GM23248 (cell line): ENCODE measurements at regions not wholly inside any gene's neighbourhood (a gene's known extent, or its start where the extent isn't known, plus 50 kb on each side); places are given as distances from the start of the nearest gene placed in this dataset.

ENCODE experiments used
- DNase-seq: peaks from one replicate; pipeline ENCODE4 v3.0.0-alpha.2; 2015
- H2AFZ ChIP-seq: fragments of 200-600 bp; sonication (generic); 2 replicates; pipeline ENCODE4 v1.6.1; 2016; ENCODE audit warnings: antibody characterized with exemption
- H3F3A ChIP-seq: fragments of 200-600 bp; sonication (generic); 2 replicates; pipeline ENCODE4 v1.6.1; 2016; ENCODE audit warnings: mild to moderate bottlenecking, antibody characterized with exemption, mixed run types; ENCODE audit not compliant: insufficient read depth
- H3K27ac ChIP-seq: fragments of 200-600 bp; sonication (generic); 2 replicates; pipeline ENCODE4 v1.5.1; 2016; ENCODE audit warnings: mild to moderate bottlenecking
- H3K27me3 ChIP-seq: fragments of 200-600 bp; sonication (generic); replicated peaks from 2 replicates; pipeline ENCODE4 v1.6.1; 2016; ENCODE audit warnings: mild to moderate bottlenecking; ENCODE audit not compliant: insufficient read depth
- H3K36me3 ChIP-seq: fragments of 200-600 bp; sonication (generic); 2 replicates; pipeline ENCODE4 v1.6.1; 2016; ENCODE audit warnings: low read depth, mild to moderate bottlenecking
- H3K4me1 ChIP-seq: fragments of 200-600 bp; sonication (generic); 2 replicates; pipeline ENCODE4 v1.6.1; 2016; ENCODE audit warnings: mild to moderate bottlenecking; ENCODE audit not compliant: insufficient read depth
- H3K4me2 ChIP-seq: fragments of 200-600 bp; sonication (generic); one replicate; pipeline ENCODE4 v1.6.1; 2016; ENCODE audit warnings: mild to moderate bottlenecking; ENCODE audit not compliant: unreplicated experiment
- H3K4me3 ChIP-seq: fragments of 200-600 bp; sonication (generic); 2 replicates; pipeline ENCODE4 v1.5.1; 2016; ENCODE audit warnings: mild to moderate bottlenecking
- H3K79me2 ChIP-seq: fragments of 200-600 bp; sonication (generic); 2 replicates; pipeline ENCODE4 v1.6.1; 2016; ENCODE audit warnings: mild to moderate bottlenecking; ENCODE audit not compliant: insufficient read depth
- H3K9ac ChIP-seq: fragments of 200-600 bp; sonication (generic); 2 replicates; pipeline ENCODE4 v1.6.1; 2016; ENCODE audit warnings: mild to moderate bottlenecking
- H3K9me2 ChIP-seq: fragments of 200-600 bp; sonication (generic); 2 replicates; pipeline ENCODE4 v1.6.1; 2016; ENCODE audit warnings: mixed run types, mild to moderate bottlenecking, moderate library complexity; ENCODE audit not compliant: insufficient read depth
- H3K9me3 ChIP-seq: fragments of 200-600 bp; sonication (generic); one replicate; pipeline ENCODE4 v1.6.1; 2017; ENCODE audit warnings: low read depth
- H4K20me1 ChIP-seq: fragments of 200-600 bp; sonication (generic); 2 replicates; pipeline ENCODE4 v1.6.0; 2016; ENCODE audit not compliant: insufficient read depth
- EZH2 ChIP-seq: fragments of 200-600 bp; sonication (generic); IDR thresholded peaks from 2 replicates; pipeline ENCODE4 v1.6.1; 2018; ENCODE audit warnings: antibody characterized with exemption, mild to moderate bottlenecking; ENCODE audit not compliant: insufficient read depth, poor library complexity, severe bottlenecking
- EZH2phosphoT487 ChIP-seq: fragments of 200-600 bp; sonication (generic); IDR thresholded peaks from 2 replicates; pipeline ENCODE4 v1.6.1; 2018; ENCODE audit warnings: antibody characterized with exemption, moderate library complexity, mild to moderate bottlenecking, low read depth; ENCODE audit not compliant: insufficient read depth
- WGBS, 2 experiments: methylation state at CpG; one replicate each; pipeline ENCODE4 v1.1.6; 2015 to 2017; ENCODE audit warnings: low lambda C conversion rate in 2 of 2, low coverage in 1 of 2; ENCODE audit errors: missing lambda C conversion rate in 2 of 2; 5-methylcytosine and 5-hydroxymethylcytosine counted together
- in situ Hi-C: fragments of 300-500 bp; cut with MboI; formaldehyde crosslinking; loops from 2 replicates; pipeline ENCODE4 v1.15.0; 2020

DNA sequence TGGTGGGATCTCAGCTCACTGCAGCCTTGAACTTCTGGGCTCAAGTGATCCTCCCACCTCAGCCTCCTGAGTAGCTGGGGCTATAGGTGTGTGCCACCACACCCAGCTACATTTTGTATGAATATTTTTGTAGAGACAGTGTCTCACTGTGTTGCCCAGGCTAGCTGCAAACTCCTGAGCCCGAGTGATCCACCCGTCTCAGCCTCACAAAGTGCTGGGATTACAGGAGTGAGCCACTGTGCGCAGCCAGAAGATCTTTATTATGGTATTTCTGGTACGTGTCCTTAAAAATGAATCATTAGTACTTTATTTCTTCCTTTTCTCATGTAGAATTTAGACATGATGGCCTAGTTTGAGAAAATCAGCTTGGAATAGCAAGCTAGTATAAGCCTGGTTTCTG is 153.3 kb downstream of the BCHE start:
- Histone ChIP-seq H3K9ac (no peak overlapping the region), H3K4me3 (no peak overlapping the region), H3K4me2 (no peak overlapping the region), H3K4me1 (no peaks in the 10 kb centered on the region), H3K9me2 (no peaks in the 10 kb centered on the region), H3K9me3 (no peaks in the 10 kb centered on the region), H4K20me1 (no peaks in the 10 kb centered on the region), H3K27ac (no peak overlapping the region), H3F3A (no peaks in the 10 kb centered on the region), H3K36me3 (no peaks in the 10 kb centered on the region), H3K79me2 (no peaks in the 10 kb centered on the region), H3K27me3 (no peaks in the 10 kb centered on the region), H2AFZ (no peak overlapping the region)
- 23 to 32% methylated on average over 4 of the region's 4 CpGs for WGBS, 2 experiments
- TF ChIP-seq EZH2 (no peak), EZH2phosphoT487 (no peak)
- no peak for DNase-seq
- in situ Hi-C loops = no loop called here

DNA sequence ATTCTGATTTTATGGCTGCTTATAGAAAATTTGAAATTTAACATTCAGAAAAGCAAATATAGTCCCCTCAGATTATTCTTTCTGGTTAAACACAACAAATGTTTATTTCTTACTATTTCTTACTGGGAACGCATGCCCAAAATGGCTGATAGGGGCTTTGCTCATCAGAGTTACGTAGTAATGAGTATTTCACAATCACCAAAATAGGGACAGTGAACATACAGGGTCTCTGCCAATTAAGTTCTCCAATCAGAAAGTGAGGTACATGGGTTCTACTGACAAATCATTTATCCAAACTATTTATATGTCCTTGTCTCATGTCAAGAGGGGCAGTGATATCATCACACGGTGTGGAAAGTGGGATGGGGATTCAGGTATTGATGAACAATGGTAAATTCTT is 154.5 kb downstream of the BCHE start:
- in situ Hi-C loops = no loop called here
- Histone ChIP-seq H3K4me3 (no peak overlapping the region), H3K4me2 (no peak overlapping the region), H3K27me3 (no peaks in the 10 kb centered on the region), H3K79me2 (no peaks in the 10 kb centered on the region), H3K9me3 (no peaks in the 10 kb centered on the region), H3K9ac (no peak overlapping the region), H3F3A (no peaks in the 10 kb centered on the region), H3K4me1 (no peaks in the 10 kb centered on the region), H3K27ac (no peak overlapping the region), H4K20me1 (no peaks in the 10 kb centered on the region), H2AFZ (no peak overlapping the region), H3K36me3 (no peaks in the 10 kb centered on the region), H3K9me2 (no peaks in the 10 kb centered on the region)
- DNase-seq = no peak
- TF ChIP-seq EZH2phosphoT487 (no peak), EZH2 (no peak)
- WGBS, 2 experiments = 22 to 33% methylated on average over 3 of the region's 3 CpGs

DNA sequence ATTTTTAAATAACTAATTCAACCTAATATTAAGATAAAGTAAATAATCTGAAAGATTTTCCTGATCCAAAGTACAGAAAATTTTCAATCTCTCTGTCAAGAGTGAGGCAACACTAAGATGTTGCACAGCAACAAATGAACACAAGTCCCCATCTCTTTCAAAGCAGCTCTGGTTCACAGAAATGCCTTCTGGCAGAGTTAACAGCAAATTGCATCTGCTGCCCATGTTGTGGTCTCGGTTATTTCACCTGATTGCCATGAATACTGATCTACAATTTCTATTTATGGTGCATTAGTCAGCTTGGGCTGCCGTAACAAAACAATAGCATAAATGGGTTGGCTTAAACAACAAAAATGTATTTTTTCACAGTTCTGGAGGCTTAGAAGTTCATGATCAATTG is 167.3 kb downstream of the BCHE start:
- 6 to 8% methylated on average over 2 of the region's 2 CpGs for WGBS, 2 experiments
- in situ Hi-C loops = no loop called here
- Histone ChIP-seq H3K4me3 (no peak overlapping the region), H3K9me2 (no peaks in the 10 kb centered on the region), H3K4me2 (no peak overlapping the region), H3F3A (no peaks in the 10 kb centered on the region), H3K79me2 (no peaks in the 10 kb centered on the region), H4K20me1 (no peaks in the 10 kb centered on the region), H2AFZ (no peak overlapping the region), H3K9me3 (no peaks in the 10 kb centered on the region), H3K36me3 (no peaks in the 10 kb centered on the region), H3K9ac (no peak overlapping the region), H3K27me3 (no peaks in the 10 kb centered on the region), H3K4me1 (no peaks in the 10 kb centered on the region), H3K27ac (no peak overlapping the region)
- DNase-seq = no peak
- TF ChIP-seq EZH2phosphoT487 (no peak), EZH2 (no peak)

DNA sequence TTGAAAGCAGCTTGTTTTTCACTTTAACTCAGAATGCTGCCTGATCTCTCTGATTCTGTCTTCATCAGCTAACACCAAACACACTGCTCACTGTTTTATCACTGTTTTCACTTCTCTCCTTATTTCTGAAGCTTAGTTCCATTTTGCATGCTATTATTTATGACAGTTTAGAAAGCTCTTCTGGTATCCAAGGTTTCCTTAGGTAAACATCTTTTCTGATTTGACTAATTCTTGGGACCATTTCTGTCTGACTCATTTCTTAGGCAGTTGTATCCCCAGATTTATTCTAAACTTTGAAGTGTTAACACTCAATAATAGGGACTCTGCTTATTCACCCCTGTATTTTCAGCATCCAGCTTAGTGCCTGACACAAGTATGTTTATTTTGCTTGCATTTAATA is 167.7 kb downstream of the BCHE start:
- Histone ChIP-seq H3K9ac (no peak overlapping the region), H3K9me3 (no peaks in the 10 kb centered on the region), H4K20me1 (no peaks in the 10 kb centered on the region), H3K79me2 (no peaks in the 10 kb centered on the region), H3K4me1 (no peaks in the 10 kb centered on the region), H3K9me2 (no peaks in the 10 kb centered on the region), H3K27ac (no peak overlapping the region), H3F3A (no peaks in the 10 kb centered on the region), H3K4me2 (no peak overlapping the region), H3K4me3 (no peak overlapping the region), H2AFZ (no peak overlapping the region), H3K27me3 (no peaks in the 10 kb centered on the region), H3K36me3 (no peaks in the 10 kb centered on the region)
- no peak for DNase-seq
- in situ Hi-C loops = no loop called here
- TF ChIP-seq EZH2phosphoT487 (no peak), EZH2 (no peak)

DNA sequence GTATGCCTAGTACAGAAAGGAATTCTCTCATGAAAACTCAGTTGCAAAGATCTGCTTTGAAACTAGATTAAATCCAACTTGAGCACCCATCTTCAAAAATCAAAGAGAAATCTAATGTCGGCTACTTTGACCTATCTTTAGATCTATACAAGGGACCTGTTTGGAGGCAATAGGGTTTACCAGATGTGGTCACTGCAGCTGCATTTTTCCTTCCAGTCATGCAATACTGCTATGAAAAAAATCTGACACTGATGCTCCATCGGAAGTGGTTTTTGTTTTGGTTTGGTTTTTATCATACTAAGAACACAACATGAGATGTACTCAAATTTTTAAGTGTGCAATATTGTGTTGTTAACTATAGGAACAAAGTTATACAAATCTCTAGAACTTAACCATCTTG is 169.5 kb downstream of the BCHE start:
- no peaks in the 10 kb centered on the region for H3K9me2 ChIP-seq
- no peaks in the 10 kb centered on the region for H3K36me3 ChIP-seq
- H3K9ac ChIP-seq = no peak overlapping the region
- no peaks in the 10 kb centered on the region for H3F3A ChIP-seq
- no peaks in the 10 kb centered on the region for H3K4me1 ChIP-seq
- H3K4me3 ChIP-seq = no peak overlapping the region
- TF ChIP-seq EZH2 (no peak), EZH2phosphoT487 (no peak)
- no peak overlapping the region for H3K27ac ChIP-seq
- no peaks in the 10 kb centered on the region for H4K20me1 ChIP-seq
- DNase-seq = no peak
- no peaks in the 10 kb centered on the region for H3K27me3 ChIP-seq
- in situ Hi-C loops = no loop called here
- H3K4me2 ChIP-seq = no peak overlapping the region
- WGBS, 2 experiments = 30 to 34% methylated on average over 2 of the region's 2 CpGs
- no peaks in the 10 kb centered on the region for H3K9me3 ChIP-seq
- H2AFZ ChIP-seq = no peak overlapping the region
- H3K79me2 ChIP-seq = no peaks in the 10 kb centered on the region
